CD4-positive, alpha-beta T cell (primary cell): ENCODE measurements at regions not wholly inside any gene's neighbourhood (a gene's known extent, or its start where the extent isn't known, plus 50 kb on each side); places are given as distances from the start of the nearest gene placed in this dataset.

Experiments used
- ATAC-seq: fragments of 200-7000 bp; cut with Tn5 transposase; one replicate; pipeline ENCODE4 v1.10.0; 2022; ENCODE audit warnings: mild to moderate bottlenecking; ENCODE audit not compliant: poor library complexity
- CTCF ChIA-PET: fragments of 350-600 bp; sonication (Branson Sonifier 250); formaldehyde crosslinking; loops from one replicate; lab custom pipeline; 2021; ENCODE audit warnings: antibody characterized with exemption, inconsistent platforms; lab: Charles Lee
- POLR2A ChIA-PET: fragments of 350-600 bp; sonication (Branson Sonifier 250); formaldehyde crosslinking; loops from one replicate; lab custom pipeline; 2021; ENCODE audit warnings: antibody characterized with exemption, inconsistent platforms; lab: Charles Lee
- DNase-seq, 14 experiments: peaks; one replicate each; pipeline ENCODE4 v3.0.0-alpha.2; 2013 to 2020; ENCODE audit warnings: mixed read lengths in 2 of 14
- H3K27ac ChIP-seq, 2 donors: one replicate each; pipeline versions ENCODE4 v1.5.1 to v1.7.0; 2013; ENCODE audit warnings: low read length in 2 of 2, low read depth in 1 of 2, mild to moderate bottlenecking in 1 of 2
- H3K27me3 ChIP-seq, 2 experiments: 1 replicate in 1 of 2; 2 replicates in 1 of 2; pipeline versions ENCODE4 v1.6.1 to v1.7.0; 2013; ENCODE audit warnings: low read length in 2 of 2, control low read depth in 1 of 2, mild to moderate bottlenecking in 1 of 2, moderate library complexity in 1 of 2; ENCODE audit not compliant: insufficient read depth in 2 of 2, control insufficient read depth in 1 of 2
- H3K36me3 ChIP-seq: one replicate; pipeline ENCODE4 v1.6.1; 2013; ENCODE audit warnings: low read length, control low read depth; ENCODE audit not compliant: insufficient read depth
- H3K4me1 ChIP-seq: one replicate; pipeline ENCODE4 v1.6.1; 2013; ENCODE audit warnings: low read length, control low read depth; ENCODE audit not compliant: insufficient read depth
- H3K4me3 ChIP-seq: one replicate; pipeline ENCODE4 v1.5.1; 2013; ENCODE audit warnings: mild to moderate bottlenecking, low read length, moderate library complexity
- H3K9me3 ChIP-seq, 2 experiments: 1 replicate in 1 of 2; 2 replicates in 1 of 2; pipeline versions ENCODE4 v1.6.1 to v1.7.0; 2013; ENCODE audit warnings: low read length in 2 of 2, mild to moderate bottlenecking in 2 of 2, control low read depth in 1 of 2, moderate library complexity in 1 of 2; ENCODE audit not compliant: control insufficient read depth in 1 of 2, insufficient read depth in 1 of 2
- H3K27ac Mint-ChIP-seq: one replicate; pipeline ENCODE4 v1.8.0; 2020; ENCODE audit warnings: mixed read lengths
- H3K27me3 Mint-ChIP-seq: one replicate; pipeline ENCODE4 v1.8.0; 2021; ENCODE audit warnings: mixed read lengths
- H3K36me3 Mint-ChIP-seq: one replicate; pipeline ENCODE4 v1.8.0; 2021; ENCODE audit warnings: low read depth, mixed read lengths
- H3K4me1 Mint-ChIP-seq: one replicate; pipeline ENCODE4 v1.8.0; 2021; ENCODE audit warnings: low read depth, mixed read lengths
- H3K4me3 Mint-ChIP-seq: one replicate; pipeline ENCODE4 v1.8.0; 2020; ENCODE audit warnings: mild to moderate bottlenecking, mixed read lengths
- H3K9me3 Mint-ChIP-seq: one replicate; pipeline ENCODE4 v1.8.0; 2020; ENCODE audit warnings: mixed read lengths
- intact Hi-C, 2 experiments: fragments of 100-400 bp; cut with DNase I in 1 of 2; cut with micrococcal nuclease in 1 of 2; formaldehyde crosslinking; loops; one replicate each; pipeline versions ENCODE4 v1.15.1 to v1.9.0; 2023 to 2025; cut with DNase I, micrococcal nuclease
- TF ChIP-seq, protein P1 (sequence below): fragments of 200-600 bp; IDR thresholded peaks from one replicate; pipeline ENCODE4 v1.8.0; 2022; ENCODE audit warnings: antibody characterized with exemption, mild to moderate bottlenecking

DNA sequence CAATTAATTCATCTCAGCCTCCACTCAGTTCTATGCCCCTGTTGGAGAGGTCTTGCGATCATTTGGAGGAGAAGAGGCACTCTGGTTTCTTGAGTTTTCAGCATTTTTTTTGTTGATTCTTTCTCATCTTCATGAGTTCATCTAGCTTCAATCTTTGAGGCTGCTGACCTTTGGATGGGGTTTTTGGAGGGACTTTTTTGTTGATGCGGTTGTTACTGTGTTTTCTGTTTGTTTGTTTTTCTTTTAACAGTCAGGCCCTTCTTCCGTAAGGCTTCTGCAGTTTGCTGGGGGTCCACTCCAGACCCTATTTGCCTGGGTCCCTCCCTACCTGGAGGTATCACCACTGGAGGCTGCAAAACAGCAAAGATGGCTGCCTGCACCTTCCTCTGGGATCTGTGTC lies 149.9 kb upstream of the RBBP8 start:
- Histone ChIP-seq H3K27ac (no peak overlapping the region), H3K36me3 (no peaks in the 10 kb centered on the region), H3K4me1 (no peaks in the 10 kb centered on the region), H3K9me3 (no peaks in the 10 kb centered on the region), H3K27me3 (peaks cover 9 to 12% of the 10 kb centered on the region in 2 experiments), H3K4me3 (no peak overlapping the region)
- no peak for ATAC-seq
- Mint-ChIP-seq H3K27ac (no peak overlapping the region), H3K27me3 (peaks cover 43% of the 10 kb centered on the region), H3K9me3 (no peaks in the 10 kb centered on the region), H3K4me1 (no peaks in the 10 kb centered on the region), H3K4me3 (no peak overlapping the region), H3K36me3 (no peaks in the 10 kb centered on the region)
- no peak for DNase-seq
- ChIA-PET POLR2A (no interaction called here), CTCF (no interaction called here)
- intact Hi-C loops: no loop called here
- TF ChIP-seq, protein P1, sequence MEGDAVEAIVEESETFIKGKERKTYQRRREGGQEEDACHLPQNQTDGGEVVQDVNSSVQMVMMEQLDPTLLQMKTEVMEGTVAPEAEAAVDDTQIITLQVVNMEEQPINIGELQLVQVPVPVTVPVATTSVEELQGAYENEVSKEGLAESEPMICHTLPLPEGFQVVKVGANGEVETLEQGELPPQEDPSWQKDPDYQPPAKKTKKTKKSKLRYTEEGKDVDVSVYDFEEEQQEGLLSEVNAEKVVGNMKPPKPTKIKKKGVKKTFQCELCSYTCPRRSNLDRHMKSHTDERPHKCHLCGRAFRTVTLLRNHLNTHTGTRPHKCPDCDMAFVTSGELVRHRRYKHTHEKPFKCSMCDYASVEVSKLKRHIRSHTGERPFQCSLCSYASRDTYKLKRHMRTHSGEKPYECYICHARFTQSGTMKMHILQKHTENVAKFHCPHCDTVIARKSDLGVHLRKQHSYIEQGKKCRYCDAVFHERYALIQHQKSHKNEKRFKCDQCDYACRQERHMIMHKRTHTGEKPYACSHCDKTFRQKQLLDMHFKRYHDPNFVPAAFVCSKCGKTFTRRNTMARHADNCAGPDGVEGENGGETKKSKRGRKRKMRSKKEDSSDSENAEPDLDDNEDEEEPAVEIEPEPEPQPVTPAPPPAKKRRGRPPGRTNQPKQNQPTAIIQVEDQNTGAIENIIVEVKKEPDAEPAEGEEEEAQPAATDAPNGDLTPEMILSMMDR: no peak

DNA sequence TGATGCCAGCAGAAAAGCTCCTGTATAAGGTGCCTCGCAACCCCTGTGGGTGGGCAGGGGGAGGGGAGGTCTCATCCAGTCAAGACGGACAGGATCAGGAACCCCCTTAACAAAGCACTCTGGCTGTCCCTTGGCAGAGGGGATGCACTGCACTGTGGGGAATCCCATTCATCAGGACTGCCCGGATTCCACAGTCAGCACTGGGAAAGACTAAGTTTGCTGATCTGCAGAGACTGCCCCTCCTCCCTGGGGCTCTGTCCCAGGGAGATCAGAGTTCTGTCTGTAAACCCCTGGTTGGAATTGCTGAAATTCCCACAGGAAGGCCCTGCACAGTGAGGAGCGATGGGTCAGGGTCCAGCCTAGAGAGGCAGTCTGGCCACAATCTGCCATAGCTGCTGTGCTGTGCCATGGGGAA lies 149.5 kb upstream of the RBBP8 start:
- ATAC-seq (no peak), DNase-seq (no peak)
- no peaks in the 10 kb centered on the region for H3K4me1 Mint-ChIP-seq
- Histone ChIP-seq H3K36me3 (no peaks in the 10 kb centered on the region), H3K4me1 (no peaks in the 10 kb centered on the region), H3K9me3 (no peaks in the 10 kb centered on the region), H3K27me3 (peaks cover 9 to 12% of the 10 kb centered on the region in 2 experiments), H3K27ac (no peak overlapping the region), H3K4me3 (no peak overlapping the region)
- ChIA-PET CTCF (no interaction called here), POLR2A (no interaction called here)
- H3K27me3 Mint-ChIP-seq: peaks cover 47% of the 10 kb centered on the region
- H3K36me3 Mint-ChIP-seq: no peaks in the 10 kb centered on the region
- TF ChIP-seq, protein P1: no peak
- intact Hi-C loops: no loop called here
- no peak overlapping the region for H3K27ac Mint-ChIP-seq
- H3K9me3 Mint-ChIP-seq: no peaks in the 10 kb centered on the region
- no peak overlapping the region for H3K4me3 Mint-ChIP-seq

DNA sequence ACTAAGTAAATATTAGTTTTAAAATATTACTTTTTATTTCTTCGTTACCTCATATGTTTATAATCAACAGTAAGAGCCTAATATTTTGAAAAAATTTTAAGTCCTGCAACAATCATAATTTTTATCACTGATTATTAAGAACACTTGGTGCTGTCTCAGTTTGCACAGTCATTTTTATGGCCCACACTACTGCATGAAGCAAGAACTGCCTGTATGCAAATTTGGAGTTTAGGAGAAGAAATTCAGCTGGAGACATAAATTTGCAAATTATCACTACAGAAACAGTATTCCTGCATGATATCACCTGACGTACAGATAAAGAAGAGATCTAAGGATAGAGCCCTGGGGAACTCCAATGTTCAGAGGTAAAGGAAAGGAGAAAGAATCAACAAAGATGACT lies 144.1 kb upstream of the RBBP8 start:
- no peak for DNase-seq
- Mint-ChIP-seq H3K4me3 (no peak overlapping the region), H3K27me3 (peaks cover 52% of the 10 kb centered on the region), H3K9me3 (no peaks in the 10 kb centered on the region), H3K4me1 (no peaks in the 10 kb centered on the region), H3K27ac (no peak overlapping the region), H3K36me3 (no peaks in the 10 kb centered on the region)
- ChIA-PET CTCF (interaction anchor here (1.6 kb wide), 1 partner anchor 10 kb away, joined by 5 read pairs; no protein-coding TSS in a partner anchor), POLR2A (no interaction called here)
- Histone ChIP-seq H3K36me3 (no peaks in the 10 kb centered on the region), H3K27me3 (peaks cover 7 to 15% of the 10 kb centered on the region in 2 experiments), H3K27ac (no peak overlapping the region), H3K4me1 (no peaks in the 10 kb centered on the region), H3K9me3 (no peaks in the 10 kb centered on the region), H3K4me3 (no peak overlapping the region)
- intact Hi-C loops: no loop called here
- no peak for ATAC-seq
- TF ChIP-seq, protein P1: no peak
